HG03565 (cell line): ENCODE measurements at regions not wholly inside any gene's neighbourhood (a gene's known extent, or its start where the extent isn't known, plus 50 kb on each side); places are given as distances from the start of the nearest gene placed in this dataset.
"Not testable (repeated sequence)": the region's sequence is repeated elsewhere in the genome, so short reads cannot be mapped to it uniquely, and the experiment has no call there.

ENCODE experiments used
- ATAC-seq: cut with Tn5 transposase; IDR thresholded peaks from one replicate; pipeline ENCODE4 v1.9.1; 2021; ENCODE audit warnings: mild to moderate bottlenecking, moderate library complexity; ENCODE audit not compliant: unreplicated experiment

GRCh38 chr10:120749072-120749471 is 102.1 kb upstream of the WDR11 start:
- no peak for ATAC-seq

GRCh38 chr10:120749856-120750566 is 101.2 kb upstream of the WDR11 start:
- no peak for ATAC-seq

GRCh38 chr10:120755771-120756170 is 95.4 kb upstream of the WDR11 start:
- ATAC-seq = no peak

GRCh38 chr10:120760253-120760652 is 90.9 kb upstream of the WDR11 start:
- no peak for ATAC-seq

GRCh38 chr10:120761951-120762350 is 89.2 kb upstream of the WDR11 start:
- ATAC-seq = no peak

GRCh38 chr10:120765226-120765803 is 85.8 kb upstream of the WDR11 start:
- ATAC-seq = no peak

GRCh38 chr10:120768227-120768626 is 82.9 kb upstream of the WDR11 start:
- ATAC-seq = no peak

GRCh38 chr10:120770496-120770895 is 80.7 kb upstream of the WDR11 start:
- ATAC-seq = no peak

- no peak for ATAC-seq
Measured at GRCh38 chr10:120776442-120776841, 74.7 kb upstream of the WDR11 start.

GRCh38 chr10:120782336-120782735 is 68.8 kb upstream of the WDR11 start:
- no peak for ATAC-seq

- ATAC-seq = no peak
Measured at GRCh38 chr10:120783098-120783497, 68.1 kb upstream of the WDR11 start.

GRCh38 chr10:120783867-120784266 is 67.3 kb upstream of the WDR11 start:
- no peak for ATAC-seq

GRCh38 chr10:120788771-120789170 is 62.4 kb upstream of the WDR11 start:
- ATAC-seq = no peak

- no peak for ATAC-seq
Measured at GRCh38 chr10:120789303-120790203, 61.6 kb upstream of the WDR11 start.

- no peak for ATAC-seq
Measured at GRCh38 chr10:120791316-120791715, 59.8 kb upstream of the WDR11 start.

GRCh38 chr10:120793088-120793487 is 58.1 kb upstream of the WDR11 start:
- no peak for ATAC-seq

GRCh38 chr10:120794390-120794789 is 56.8 kb upstream of the WDR11 start:
- no peak for ATAC-seq

GRCh38 chr10:120798276-120798675 is 52.9 kb upstream of the WDR11 start:
- not testable (repeated sequence) for ATAC-seq

GRCh38 chr10:120799849-120800248 is 51.3 kb upstream of the WDR11 start:
- no peak for ATAC-seq

- no peak for ATAC-seq
Measured at GRCh38 chr10:120800528-120801323, 50.4 kb upstream of the WDR11 start.
